ENCODE measurements at regions not wholly inside any gene's neighbourhood (a gene's known extent, or its start where the extent isn't known, plus 50 kb on each side); places are given as distances from the start of the nearest gene placed in this dataset.
"Not testable (repeated sequence)": the region's sequence is repeated elsewhere in the genome, so short reads cannot be mapped to it uniquely, and the experiment has no call there.

DNA sequence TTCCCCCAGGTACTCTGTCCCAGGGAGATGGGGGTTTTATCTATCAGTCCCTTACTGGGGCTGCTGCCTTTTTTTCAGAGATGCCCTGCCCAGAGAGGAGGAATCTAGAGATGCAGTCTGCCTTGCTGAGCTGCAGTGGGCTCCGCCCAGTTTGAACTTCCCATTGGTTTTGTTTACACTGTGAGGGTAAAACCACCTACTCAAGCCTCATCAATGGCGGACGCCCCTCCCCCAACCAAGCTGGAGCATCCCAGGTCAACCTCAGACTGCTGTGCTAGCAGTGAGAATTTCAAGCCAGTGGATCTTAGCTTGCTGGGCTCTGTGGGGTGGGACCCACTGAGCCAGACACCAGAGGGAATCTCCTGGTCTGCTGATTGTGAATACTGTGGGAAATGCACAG lies 191.0 kb upstream of the MAST4 start:
- not testable (repeated sequence) for TF ChIP-seq POLR2A, CTCF, EP300 (IDR thresholded peaks at IDR 0.05)

Measured in ovary (tissue), 3 donors.